ENCODE measurements at regions not wholly inside any gene's neighbourhood (a gene's known extent, or its start where the extent isn't known, plus 50 kb on each side); places are given as distances from the start of the nearest gene placed in this dataset.

DNA sequence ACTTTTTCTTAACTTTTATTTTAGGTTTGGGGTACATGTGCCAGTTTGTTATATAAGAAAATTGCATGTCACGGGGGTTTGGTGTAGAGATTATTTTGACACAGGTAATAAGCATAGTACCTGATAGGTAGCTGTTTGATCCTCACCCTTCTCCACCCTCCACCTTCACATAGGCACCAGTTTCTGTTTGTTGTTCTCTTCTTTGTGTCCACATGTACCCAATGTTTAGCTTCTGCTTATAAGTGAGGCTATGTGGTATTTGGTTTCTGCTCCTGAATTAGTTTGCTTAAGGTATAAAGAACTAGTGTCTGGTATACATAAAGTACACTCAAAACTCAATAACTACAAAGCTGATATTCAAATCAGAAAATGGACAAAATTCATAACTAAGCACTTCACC is 654.6 kb upstream of the LINC00305 start:
- POLR2A ChIA-PET, result no interaction called here
- CTCF ChIA-PET, result no interaction called here

DNA sequence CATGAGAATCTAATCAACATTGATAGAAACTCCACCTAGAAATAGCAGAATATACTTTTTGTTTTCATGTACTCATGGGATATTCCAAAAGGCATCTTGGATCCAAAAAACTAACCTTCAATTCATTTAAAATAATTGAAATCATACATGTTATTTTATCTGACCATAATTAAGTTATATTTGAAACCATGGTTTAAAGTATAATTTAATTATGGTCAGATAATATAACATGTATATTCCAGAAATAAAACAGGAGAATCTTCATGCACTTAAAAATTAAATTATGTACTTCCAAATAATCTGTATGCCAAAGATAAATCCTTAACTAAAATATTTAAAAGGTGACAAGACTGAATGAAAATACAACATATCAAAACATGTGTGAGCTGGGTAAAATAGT is 651.3 kb upstream of the LINC00305 start:
- H3K27me3 ChIP-seq (ENCODE audit: control insufficient read depth, insufficient read depth, low read length), result no peaks in the 10 kb centered on the region
- TF ChIP-seq CTCF (IDR thresholded peaks at IDR 0.05; ENCODE audit: insufficient read depth, low read depth, low read length), result no peak
- no peak overlapping the region for H3K4me3 ChIP-seq (ENCODE audit: low read depth, low read length)
- no peak for DNase-seq (ENCODE audit: low read depth)
- POLR2A ChIA-PET, result no interaction called here
- no peaks in the 10 kb centered on the region for H3K36me3 ChIP-seq (ENCODE audit: control insufficient read depth, insufficient read depth, low read length)
- CTCF ChIA-PET, result no interaction called here

More for the DNA sequence above, 654.6 kb upstream of the LINC00305 start:
- no peaks in the 10 kb centered on the region for H3K36me3 ChIP-seq (ENCODE audit: control insufficient read depth, insufficient read depth, low read length)
- H3K4me3 ChIP-seq (ENCODE audit: low read depth, low read length), result no peak overlapping the region
- TF ChIP-seq CTCF (IDR thresholded peaks at IDR 0.05; ENCODE audit: insufficient read depth, low read depth, low read length), result no peak
- no peak for DNase-seq (ENCODE audit: low read depth)
- H3K27me3 ChIP-seq (ENCODE audit: control insufficient read depth, insufficient read depth, low read length), result no peaks in the 10 kb centered on the region

DNA sequence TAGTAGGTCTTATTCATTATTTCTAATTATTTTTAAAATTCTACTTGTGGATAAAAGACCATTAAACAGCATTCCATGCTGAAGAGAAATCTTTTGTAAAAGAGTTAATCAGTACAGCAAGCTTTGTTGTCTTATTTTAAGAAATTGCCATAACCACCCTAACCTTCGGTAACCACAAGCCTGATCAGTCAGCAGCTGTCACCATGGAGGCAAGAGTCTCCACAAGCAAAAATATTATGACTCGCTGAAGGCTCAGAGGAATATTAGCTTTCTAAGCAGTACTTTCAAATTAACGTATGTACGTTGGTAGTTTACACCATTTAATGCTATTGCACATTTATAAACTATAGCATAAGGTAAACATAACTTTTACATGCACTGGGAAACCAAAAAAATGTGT is 650.5 kb upstream of the LINC00305 start:
- Histone ChIP-seq H3K36me3 (ENCODE audit: control insufficient read depth, insufficient read depth, low read length) (no peaks in the 10 kb centered on the region), H3K4me3 (ENCODE audit: low read depth, low read length) (no peak overlapping the region), H3K27me3 (ENCODE audit: control insufficient read depth, insufficient read depth, low read length) (no peaks in the 10 kb centered on the region)
- TF ChIP-seq CTCF (IDR thresholded peaks at IDR 0.05; ENCODE audit: insufficient read depth, low read depth, low read length), result no peak
- ChIA-PET POLR2A (no interaction called here), CTCF (no interaction called here)
- DNase-seq (ENCODE audit: low read depth), result no peak

DNA sequence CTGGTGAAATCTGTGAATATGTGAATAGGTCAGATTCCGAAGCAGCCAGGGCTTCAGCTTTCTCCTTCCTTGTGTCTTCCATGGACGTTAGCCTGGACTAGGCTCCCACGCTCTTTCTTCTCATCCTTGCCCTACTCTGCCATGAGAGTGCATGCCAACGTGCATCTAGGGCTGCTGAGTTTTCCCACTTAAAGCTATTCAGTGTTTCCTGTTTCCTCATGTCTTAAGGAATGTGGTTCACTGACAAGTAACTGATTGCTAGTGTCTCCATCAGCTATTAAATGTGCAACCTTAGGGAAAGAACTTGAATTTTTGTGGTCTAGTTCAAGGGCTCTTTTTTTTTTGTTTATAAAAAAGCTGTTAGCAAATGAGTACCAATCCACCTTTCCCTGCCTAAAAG is 642.3 kb upstream of the LINC00305 start:
- ChIA-PET CTCF (no interaction called here), POLR2A (interaction anchor here (0.5 kb wide), 1 partner anchor 20 kb away, joined by 6 read pairs; no protein-coding TSS in a partner anchor)
- TF ChIP-seq CTCF (IDR thresholded peaks at IDR 0.05; ENCODE audit: insufficient read depth, low read depth, low read length), result no peak

GRCh38 chr18:64785686-64786085 is 636.8 kb upstream of the LINC00305 start:
- DNase-seq (ENCODE audit: low read depth), result no peak
- ChIA-PET CTCF (no interaction called here), POLR2A (no interaction called here)
- no peak for TF ChIP-seq CTCF (IDR thresholded peaks at IDR 0.05; ENCODE audit: insufficient read depth, low read depth, low read length)
- no peaks in the 10 kb centered on the region for H3K36me3 ChIP-seq (ENCODE audit: control insufficient read depth, insufficient read depth, low read length)
- no peak overlapping the region for H3K4me3 ChIP-seq (ENCODE audit: low read depth, low read length)
- no peaks in the 10 kb centered on the region for H3K27me3 ChIP-seq (ENCODE audit: control insufficient read depth, insufficient read depth, low read length)

More for the DNA sequence above, 642.3 kb upstream of the LINC00305 start:
- H3K4me3 ChIP-seq (ENCODE audit: low read depth, low read length), result no peak overlapping the region
- no peaks in the 10 kb centered on the region for H3K27me3 ChIP-seq (ENCODE audit: control insufficient read depth, insufficient read depth, low read length)
- H3K36me3 ChIP-seq (ENCODE audit: control insufficient read depth, insufficient read depth, low read length), result no peaks in the 10 kb centered on the region
- no peak for DNase-seq (ENCODE audit: low read depth)
